ENCODE measurements at regions not wholly inside any gene's neighbourhood (a gene's known extent, or its start where the extent isn't known, plus 50 kb on each side); places are given as distances from the start of the nearest gene placed in this dataset.

DNA sequence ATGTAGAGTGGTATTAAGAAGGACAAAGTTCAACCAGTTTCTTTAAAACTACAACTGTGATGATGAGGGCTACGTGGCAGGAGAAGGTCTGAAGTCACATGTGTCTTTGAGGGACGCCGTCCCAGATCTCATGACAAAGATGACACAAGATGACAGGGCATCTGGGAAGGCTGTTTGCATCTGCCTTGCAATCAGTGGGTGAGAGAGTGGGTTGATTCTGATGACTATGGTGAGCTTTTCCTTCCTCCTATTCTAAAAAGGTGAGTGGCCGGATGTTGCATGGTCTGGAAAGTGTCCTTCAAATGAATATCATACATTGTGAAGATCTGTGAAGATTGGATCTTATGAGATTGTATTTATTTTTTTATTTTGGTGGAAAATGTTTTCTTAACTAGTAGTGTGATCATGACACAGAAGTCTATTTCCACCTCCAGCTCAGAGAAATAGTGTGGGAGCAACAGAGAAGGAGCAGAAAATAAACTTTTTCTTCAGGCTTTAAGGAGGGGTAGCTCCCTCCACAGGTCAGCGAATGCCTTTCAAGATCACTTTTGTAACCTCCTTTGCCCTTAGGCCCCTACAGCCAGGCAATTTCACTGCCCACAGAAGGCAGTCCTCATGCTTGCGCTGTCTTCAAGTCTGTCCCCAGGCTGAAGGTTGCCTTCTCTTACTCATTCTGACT is 76.0 kb upstream of the ATF3 start:
- TF ChIP-seq, protein P1, sequence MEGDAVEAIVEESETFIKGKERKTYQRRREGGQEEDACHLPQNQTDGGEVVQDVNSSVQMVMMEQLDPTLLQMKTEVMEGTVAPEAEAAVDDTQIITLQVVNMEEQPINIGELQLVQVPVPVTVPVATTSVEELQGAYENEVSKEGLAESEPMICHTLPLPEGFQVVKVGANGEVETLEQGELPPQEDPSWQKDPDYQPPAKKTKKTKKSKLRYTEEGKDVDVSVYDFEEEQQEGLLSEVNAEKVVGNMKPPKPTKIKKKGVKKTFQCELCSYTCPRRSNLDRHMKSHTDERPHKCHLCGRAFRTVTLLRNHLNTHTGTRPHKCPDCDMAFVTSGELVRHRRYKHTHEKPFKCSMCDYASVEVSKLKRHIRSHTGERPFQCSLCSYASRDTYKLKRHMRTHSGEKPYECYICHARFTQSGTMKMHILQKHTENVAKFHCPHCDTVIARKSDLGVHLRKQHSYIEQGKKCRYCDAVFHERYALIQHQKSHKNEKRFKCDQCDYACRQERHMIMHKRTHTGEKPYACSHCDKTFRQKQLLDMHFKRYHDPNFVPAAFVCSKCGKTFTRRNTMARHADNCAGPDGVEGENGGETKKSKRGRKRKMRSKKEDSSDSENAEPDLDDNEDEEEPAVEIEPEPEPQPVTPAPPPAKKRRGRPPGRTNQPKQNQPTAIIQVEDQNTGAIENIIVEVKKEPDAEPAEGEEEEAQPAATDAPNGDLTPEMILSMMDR (IDR thresholded peaks at IDR 0.05; ENCODE audit: low read length) = no peak
- TF ChIP-seq EZH2 (optimal IDR thresholded peaks at IDR 0.05; ENCODE audit: low read depth, low read length) = no peak
